ENCODE measurements at regions not wholly inside any gene's neighbourhood (a gene's known extent, or its start where the extent isn't known, plus 50 kb on each side); places are given as distances from the start of the nearest gene placed in this dataset.
A peak's percentile ranks its signal among the peaks of the same experiment; 100 is the strongest.
"Not testable (repeated sequence)": the region's sequence is repeated elsewhere in the genome, so short reads cannot be mapped to it uniquely, and the experiment has no call there.

- no peak for TF ChIP-seq POLR2A (IDR thresholded peaks at IDR 0.05; ENCODE audit: low read depth, low read length)
- DNase-seq (ENCODE audit: insufficient read length, low spot score), result no peak
- peak; percentile 85 for FAIRE-seq
Observed at GRCh38 chr2:13652531-13653313, 936.0 kb downstream of the TRIB2 start.

GRCh38 chr2:13654416-13654815 is 937.7 kb downstream of the TRIB2 start:
- FAIRE-seq, result no peak
- DNase-seq (ENCODE audit: insufficient read length, low spot score), result no peak
- TF ChIP-seq POLR2A (IDR thresholded peaks at IDR 0.05; ENCODE audit: low read depth, low read length), result no peak

- FAIRE-seq, result no peak
- no peak for DNase-seq (ENCODE audit: insufficient read length, low spot score)
- TF ChIP-seq POLR2A (IDR thresholded peaks at IDR 0.05; ENCODE audit: low read depth, low read length), result no peak
Observed at GRCh38 chr2:13660231-13660630, 943.5 kb downstream of the TRIB2 start.

GRCh38 chr2:13662055-13662454 is 945.3 kb downstream of the TRIB2 start:
- no peak for DNase-seq (ENCODE audit: insufficient read length, low spot score)
- no peak for TF ChIP-seq POLR2A (IDR thresholded peaks at IDR 0.05; ENCODE audit: low read depth, low read length)
- no peak for FAIRE-seq

GRCh38 chr2:13666582-13667414 is 950.1 kb downstream of the TRIB2 start:
- FAIRE-seq (no peak), DNase-seq (ENCODE audit: insufficient read length, low spot score) (no peak)
- no peak for TF ChIP-seq POLR2A (IDR thresholded peaks at IDR 0.05; ENCODE audit: low read depth, low read length)

- no peak for TF ChIP-seq POLR2A (IDR thresholded peaks at IDR 0.05; ENCODE audit: low read depth, low read length)
- no peak for DNase-seq (ENCODE audit: insufficient read length, low spot score)
- no peak for FAIRE-seq
Observed at GRCh38 chr2:13667415-13667757, 950.6 kb downstream of the TRIB2 start.

GRCh38 chr2:13669607-13670006 is 952.9 kb downstream of the TRIB2 start:
- no peak for TF ChIP-seq POLR2A (IDR thresholded peaks at IDR 0.05; ENCODE audit: low read depth, low read length)
- DNase-seq (ENCODE audit: insufficient read length, low spot score) (no peak), FAIRE-seq (no peak)

- FAIRE-seq; DNase-seq (ENCODE audit: insufficient read length, low spot score): not testable (repeated sequence)
Observed at GRCh38 chr2:13673821-13674220, 957.1 kb downstream of the TRIB2 start.

GRCh38 chr2:13676269-13676668 is 956.2 kb upstream of the LRATD1 start:
- TF ChIP-seq POLR2A (IDR thresholded peaks at IDR 0.05; ENCODE audit: low read depth, low read length), result no peak
- DNase-seq (ENCODE audit: insufficient read length, low spot score) (no peak), FAIRE-seq (peak; percentile 20)

- TF ChIP-seq POLR2A (IDR thresholded peaks at IDR 0.05; ENCODE audit: low read depth, low read length), result no peak
- FAIRE-seq (no peak), DNase-seq (ENCODE audit: insufficient read length, low spot score) (no peak)
Observed at GRCh38 chr2:13681936-13682335, 950.6 kb upstream of the LRATD1 start.

GRCh38 chr2:13682540-13683272 is 949.8 kb upstream of the LRATD1 start:
- no peak for FAIRE-seq
- TF ChIP-seq POLR2A (IDR thresholded peaks at IDR 0.05; ENCODE audit: low read depth, low read length), result no peak
- no peak for DNase-seq (ENCODE audit: insufficient read length, low spot score)

GRCh38 chr2:13686262-13686661 is 946.3 kb upstream of the LRATD1 start:
- FAIRE-seq (no peak), DNase-seq (ENCODE audit: insufficient read length, low spot score) (no peak)

GRCh38 chr2:13694673-13695072 is 937.8 kb upstream of the LRATD1 start:
- FAIRE-seq (no peak), DNase-seq (ENCODE audit: insufficient read length, low spot score) (no peak)

More at GRCh38 chr2:13686262-13686661, 946.3 kb upstream of the LRATD1 start:
- TF ChIP-seq POLR2A (IDR thresholded peaks at IDR 0.05; ENCODE audit: low read depth, low read length), result no peak

GRCh38 chr2:13696601-13697000 is 935.9 kb upstream of the LRATD1 start:
- FAIRE-seq (no peak), DNase-seq (ENCODE audit: insufficient read length, low spot score) (no peak)
- TF ChIP-seq POLR2A (IDR thresholded peaks at IDR 0.05; ENCODE audit: low read depth, low read length), result no peak

More at GRCh38 chr2:13694673-13695072, 937.8 kb upstream of the LRATD1 start:
- no peak for TF ChIP-seq POLR2A (IDR thresholded peaks at IDR 0.05; ENCODE audit: low read depth, low read length)
